Activated T-cell treated with anti-CD3 and anti-CD28 coated beads for 1 hour (primary cell): ENCODE measurements at regions not wholly inside any gene's neighbourhood (a gene's known extent, or its start where the extent isn't known, plus 50 kb on each side); places are given as distances from the start of the nearest gene placed in this dataset.
"Not testable (repeated sequence)": the region's sequence is repeated elsewhere in the genome, so short reads cannot be mapped to it uniquely, and the experiment has no call there.

Experiments
- DNase-seq: peaks from one replicate; pipeline ENCODE4 v3.0.0-alpha.2; 2020; ENCODE audit warnings: low read depth

DNA sequence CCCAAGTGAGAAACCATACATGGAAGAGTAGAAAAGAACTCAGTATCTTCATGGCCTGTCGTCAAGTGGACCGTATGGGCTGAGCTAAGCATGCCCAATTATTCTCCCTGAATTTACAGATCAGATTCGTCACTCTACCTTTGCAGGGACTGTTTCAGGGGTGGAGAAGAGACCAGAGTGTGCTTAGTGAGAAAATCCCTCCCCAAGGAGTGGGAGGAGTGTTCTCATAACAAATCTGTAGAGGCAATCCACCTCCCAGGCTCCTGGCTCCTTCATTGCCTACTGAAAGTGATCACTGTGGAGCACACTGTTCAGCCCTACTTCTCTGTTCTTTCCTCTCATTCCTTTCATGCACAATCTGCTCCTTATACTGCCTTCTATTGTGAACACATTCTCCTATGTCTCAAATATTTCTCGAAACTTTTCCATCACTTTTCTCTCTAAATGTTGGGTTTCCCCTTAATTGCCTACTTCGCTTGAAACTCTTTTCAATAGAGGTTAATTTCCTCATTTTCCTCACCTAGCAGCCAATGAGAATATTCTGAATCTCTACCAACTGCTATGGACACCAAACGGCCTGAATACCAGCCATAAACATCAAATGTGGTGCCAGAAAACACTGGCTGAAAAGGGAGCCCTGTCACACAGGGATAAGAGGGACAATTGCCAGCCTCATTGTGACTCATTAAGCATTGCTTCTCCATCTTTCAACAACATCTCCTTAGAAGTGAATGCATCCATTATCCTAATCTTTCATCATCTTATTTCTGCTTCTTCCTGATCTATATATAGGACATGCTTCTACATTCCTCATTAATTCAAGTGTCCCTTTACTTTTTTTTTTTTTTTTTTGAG lies 398.3 kb downstream of the UTRN start:
- DNase-seq, result no peak

DNA sequence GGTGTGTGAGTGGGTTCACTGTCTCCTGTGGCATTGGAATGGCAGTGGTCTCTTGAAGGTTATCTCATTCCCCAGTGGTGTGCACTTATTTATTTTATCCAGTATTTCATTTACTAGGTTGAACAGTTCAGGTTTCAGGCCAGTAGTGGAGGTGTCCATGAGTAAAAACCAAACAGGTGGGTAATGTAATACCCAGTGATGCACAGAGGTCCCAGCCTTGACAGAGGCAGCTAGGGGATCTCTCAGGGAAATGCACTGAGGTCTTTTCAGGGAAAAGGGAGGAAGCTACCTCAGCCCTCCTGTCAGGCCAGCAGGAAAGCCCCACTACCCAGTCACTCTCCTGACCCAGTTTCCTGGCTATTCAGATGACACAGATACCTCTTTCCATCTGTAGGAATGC lies 403.6 kb downstream of the UTRN start:
- no peak for DNase-seq

DNA sequence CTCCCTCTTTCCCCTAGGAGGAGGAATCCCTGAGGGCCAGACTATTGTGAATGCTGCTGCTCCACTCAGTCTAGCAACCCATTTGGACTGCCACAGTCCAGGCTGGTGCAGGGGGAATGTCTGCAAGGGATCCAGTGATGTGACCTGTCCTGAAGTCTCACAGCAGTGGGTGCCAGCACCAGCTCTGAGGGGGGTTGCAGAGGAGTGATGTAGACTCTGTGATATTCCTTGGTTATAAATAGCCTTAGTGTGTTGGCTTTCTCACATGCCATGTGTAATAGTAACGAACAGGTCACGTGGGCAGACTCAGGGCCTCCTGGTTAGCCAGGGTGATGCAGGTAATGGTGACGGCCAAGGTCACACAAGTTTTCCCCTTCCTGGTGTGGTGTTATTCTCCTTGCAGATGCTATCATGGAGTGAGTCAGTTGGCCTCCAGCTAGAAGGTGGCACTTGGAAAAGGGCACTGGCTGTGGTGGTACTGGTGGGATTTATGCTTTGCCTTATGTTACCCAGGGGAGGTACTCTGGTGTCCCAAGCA lies 404.4 kb downstream of the UTRN start:
- no peak for DNase-seq

DNA sequence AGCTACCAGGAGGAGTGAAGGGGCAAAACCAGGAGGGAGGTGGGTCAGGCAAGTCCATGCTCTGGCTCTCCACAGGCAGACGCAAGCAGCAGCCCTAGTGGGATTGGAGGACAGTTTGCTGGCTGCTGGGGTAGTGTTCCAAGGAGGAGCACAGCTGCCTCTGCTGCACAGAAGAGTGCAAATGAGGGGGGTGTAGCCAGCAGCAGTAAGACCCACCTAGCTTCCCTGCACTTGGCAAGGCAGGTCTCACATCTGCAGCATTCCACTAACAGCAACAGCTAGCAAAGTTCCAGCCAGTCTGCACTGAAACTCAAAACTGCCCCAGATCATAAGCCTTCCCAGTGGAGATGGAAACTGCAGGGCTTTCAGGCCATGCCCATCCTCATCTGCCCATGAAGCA lies 405.0 kb downstream of the UTRN start:
- no peak for DNase-seq

DNA sequence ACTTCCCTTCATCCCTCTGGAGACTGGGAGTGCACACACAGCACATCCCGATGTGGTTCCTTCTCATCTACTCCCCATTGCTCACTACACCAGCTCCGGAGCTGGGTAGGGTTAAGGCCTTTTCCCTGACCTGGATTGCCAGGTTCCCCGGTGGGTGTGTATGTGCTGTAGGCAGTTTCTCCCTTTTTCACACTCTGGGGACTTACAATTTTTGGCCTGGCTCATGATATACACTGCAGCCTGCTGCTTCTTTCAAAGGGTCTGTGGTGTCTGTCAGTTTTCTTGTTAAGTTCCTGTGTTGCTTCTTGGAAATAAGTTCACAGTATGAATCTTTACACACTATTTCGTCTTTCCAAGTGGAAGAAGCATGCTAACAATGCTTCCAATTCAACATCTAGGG lies 405.5 kb downstream of the UTRN start:
- DNase-seq, result no peak

DNA sequence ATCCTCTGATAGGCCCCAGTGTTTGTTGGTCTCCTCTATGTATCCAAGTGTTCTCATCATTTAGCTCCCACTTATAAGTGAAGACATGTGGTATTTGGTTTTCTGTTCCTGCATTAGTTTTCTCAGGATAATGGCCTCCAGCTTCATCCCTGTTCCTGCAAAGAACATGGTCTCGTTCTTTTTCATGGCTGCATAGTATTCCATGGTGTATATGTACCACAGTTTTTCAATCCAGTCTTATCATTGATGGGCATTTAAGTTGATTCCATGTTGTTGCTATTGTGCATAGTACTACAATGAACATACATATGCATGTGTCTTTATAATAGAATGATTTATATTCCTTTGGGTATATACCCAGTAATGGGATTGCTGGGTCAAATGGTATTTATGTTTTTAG lies 406.9 kb downstream of the UTRN start:
- not testable (repeated sequence) for DNase-seq

DNA sequence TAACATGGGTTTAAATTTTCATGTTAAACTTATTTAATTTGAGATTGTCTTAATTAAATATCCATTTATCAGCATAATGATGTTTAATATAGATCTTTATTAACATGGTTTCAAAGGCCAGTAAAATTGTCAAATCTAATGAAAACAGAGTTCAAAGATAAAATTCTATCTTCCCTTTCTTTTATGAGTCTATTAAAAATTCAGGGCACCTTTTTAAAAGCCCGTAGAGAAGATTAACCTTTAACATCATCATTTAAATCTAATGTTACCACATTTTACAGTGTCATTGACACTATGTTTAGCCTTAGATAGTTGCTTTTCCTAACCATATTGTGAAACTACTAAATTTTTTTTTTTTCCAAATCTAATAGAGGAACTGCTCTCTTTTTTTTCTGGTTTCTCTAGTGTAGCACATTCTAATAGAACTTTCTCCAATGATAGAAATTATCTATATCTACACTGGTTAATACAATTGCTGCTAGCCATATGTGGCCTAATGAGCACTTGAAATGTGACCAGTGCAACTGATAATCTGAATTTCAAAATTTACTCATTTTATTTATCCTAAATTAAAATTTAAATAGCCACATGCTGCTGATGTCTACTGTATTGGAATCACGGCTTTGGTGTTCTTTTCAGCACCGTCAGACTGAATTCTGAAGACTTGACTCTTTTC lies 410.9 kb downstream of the UTRN start:
- no peak for DNase-seq

DNA sequence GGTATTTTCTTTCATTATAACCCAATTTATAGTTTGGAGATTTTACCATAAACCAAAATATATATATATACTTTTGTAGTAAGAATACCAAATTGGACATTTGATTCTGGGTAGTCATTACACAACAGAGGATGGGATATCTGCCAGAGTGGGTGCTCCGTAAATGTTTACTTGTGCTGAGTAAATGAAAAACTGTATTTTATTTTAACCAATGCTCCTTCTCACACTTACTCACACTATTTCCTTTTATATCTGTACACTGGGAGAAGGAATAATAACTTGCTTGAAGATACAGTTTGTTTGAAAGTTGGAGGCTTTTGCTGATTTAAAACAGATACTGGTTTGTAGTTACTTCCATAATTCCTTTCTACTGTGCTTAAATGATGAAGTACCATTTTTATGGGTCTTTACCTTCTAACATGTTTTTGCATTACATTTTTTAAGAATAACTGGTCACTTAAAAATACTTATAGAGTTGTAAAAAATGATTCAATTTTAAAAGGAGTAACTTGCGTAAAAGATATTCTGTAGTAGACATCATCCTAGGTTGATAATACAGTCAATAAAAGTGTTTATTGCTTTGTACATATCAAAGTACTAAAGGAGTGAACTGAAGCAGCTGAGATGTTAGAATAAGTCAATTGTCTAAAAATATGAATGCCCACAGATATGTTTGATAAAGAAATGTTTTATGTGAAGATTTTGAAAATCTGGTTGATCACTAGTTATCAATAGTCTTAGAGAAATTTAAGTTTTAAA lies 411.7 kb downstream of the UTRN start:
- DNase-seq, result no peak

DNA sequence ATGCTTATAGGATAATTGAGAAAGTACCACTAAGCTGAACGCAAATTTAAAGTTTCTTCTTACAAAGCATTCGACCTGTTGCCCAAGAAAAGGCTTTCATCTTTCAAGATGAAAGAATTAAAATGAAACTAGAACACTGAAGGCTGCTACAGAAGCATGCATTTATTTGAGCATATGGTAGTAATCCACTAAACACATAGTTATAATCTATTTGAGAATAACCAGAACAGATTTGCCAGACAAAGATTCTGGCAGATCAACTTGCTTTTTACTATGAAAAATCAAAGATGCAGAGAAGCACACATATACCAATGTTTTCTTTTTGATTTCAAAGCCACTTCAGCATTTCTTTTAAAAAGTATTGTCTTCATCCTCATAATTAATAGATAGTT lies 412.2 kb downstream of the UTRN start:
- DNase-seq, result no peak

DNA sequence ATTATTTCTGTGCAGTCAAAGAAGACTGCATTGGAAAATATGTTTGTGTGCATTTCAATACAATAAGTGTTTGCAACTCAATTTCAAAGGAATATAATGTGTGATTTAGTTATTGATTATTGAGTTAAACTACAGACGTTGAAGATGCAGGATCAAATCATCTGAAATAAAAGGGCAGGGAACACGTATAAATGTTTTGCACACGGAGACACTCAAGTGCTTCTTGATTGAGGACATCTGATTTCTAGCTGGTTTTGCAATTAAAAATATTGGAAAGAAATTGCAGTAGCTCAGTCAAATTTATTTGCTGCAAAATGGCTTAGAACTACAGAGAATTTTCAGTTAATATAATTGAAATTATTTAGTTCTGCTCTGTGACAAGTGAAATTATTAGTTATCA lies 412.7 kb downstream of the UTRN start:
- DNase-seq, result no peak

DNA sequence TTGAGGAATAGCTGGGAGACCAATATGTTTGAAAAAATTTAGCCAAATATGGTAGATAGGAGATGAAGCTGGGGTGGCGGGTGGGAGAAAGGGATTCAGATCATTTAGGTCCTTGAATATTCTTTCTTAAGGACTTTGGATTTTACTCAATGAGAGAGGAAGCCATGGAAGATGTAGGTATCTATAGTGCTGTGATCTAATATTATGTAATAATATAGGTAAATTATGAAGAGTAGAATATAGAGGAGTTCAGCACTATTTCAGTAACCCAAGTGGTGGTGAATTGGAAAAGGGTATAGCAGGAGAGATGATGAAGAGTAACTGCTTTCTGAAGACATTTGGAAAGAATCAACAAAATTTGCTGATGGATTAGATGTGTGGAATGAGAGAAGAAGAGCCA lies 417.6 kb downstream of the UTRN start:
- DNase-seq, result no peak

DNA sequence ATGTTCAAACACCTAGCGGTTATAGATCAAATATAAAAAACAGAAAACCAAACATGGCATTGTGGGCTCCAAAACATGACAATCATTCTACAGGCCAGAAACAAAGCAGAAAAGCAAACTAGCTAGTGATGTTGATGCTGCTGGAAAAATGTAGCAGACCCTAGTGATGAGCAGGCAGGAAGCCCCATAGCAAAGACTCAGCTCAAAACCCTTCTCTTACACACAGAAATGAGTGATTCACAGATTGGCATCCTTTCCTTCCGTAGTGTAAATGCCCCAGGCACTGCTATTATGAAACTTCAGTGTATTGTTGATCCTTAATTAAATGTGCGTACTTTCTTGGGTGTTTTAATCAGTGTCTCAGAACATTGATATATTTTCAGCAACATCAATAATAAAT lies 425.1 kb downstream of the UTRN start:
- no peak for DNase-seq

DNA sequence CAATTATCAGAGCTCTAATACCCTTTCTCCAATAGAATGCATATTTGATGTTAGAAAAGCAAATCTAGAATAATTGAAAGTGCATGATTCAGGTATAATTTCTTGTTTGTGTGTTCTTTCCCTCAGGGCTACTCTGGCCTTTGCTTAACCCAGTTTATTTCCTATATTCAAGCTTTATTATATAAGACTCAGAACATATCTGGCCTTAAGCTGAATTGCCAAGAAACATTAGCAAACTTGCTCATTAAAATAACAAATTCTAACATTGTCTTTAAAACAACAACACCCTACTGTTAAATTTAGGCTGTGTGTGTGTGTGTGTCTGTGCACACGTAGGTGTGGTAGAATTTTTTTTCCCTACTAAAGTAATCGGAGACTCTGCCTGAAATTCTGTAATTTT lies 426.5 kb downstream of the UTRN start:
- no peak for DNase-seq

DNA sequence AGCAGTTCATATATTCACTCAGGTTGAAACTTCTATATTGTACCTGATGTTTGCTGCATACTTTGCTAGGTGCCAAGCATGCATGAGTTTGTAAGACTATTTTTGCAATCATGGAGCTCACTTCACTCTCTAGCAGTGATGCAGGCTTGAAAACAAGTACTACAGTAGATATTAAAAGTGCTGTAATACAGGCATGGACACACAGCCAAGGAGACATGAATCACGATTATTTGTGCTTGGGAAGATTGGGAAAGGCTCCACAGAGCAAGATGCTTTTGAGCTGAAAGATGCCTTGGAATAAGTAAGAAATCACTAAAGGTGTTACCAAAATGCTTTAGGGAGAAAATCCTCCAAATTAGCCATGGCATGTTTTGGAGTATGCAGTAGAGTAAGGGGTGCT lies 427.4 kb downstream of the UTRN start:
- no peak for DNase-seq

DNA sequence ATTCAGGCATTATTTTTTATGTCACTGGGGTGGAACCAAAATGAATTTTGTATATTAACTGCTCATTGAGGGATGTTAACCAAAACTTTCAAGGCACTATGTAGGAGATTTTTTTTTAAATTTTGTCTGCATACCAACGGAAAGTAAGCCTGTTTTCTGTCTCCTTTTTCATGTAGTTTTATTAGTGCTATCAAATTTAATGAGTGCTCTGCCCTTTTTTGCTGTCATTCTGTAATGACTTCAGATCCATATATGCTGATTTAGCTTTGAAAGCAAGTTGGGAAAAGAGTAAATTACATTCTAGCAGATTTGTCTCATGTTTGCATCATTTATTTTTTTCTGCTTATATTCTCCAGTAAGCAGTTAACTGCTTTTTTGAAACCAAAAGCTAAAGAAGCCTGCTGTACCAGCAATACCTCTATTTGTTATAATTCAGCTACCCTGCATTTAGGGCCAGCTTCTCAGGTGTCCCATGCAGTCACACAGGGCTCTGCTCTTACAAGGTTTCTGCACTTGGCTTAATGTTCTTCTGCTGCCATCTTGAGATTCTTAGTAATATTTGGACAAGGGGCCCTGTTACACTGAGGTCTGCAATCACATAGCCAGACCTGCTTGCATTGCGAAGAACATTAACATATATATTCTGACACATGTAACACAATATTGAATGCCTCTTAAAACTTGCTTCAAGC lies 429.0 kb downstream of the UTRN start:
- no peak for DNase-seq

DNA sequence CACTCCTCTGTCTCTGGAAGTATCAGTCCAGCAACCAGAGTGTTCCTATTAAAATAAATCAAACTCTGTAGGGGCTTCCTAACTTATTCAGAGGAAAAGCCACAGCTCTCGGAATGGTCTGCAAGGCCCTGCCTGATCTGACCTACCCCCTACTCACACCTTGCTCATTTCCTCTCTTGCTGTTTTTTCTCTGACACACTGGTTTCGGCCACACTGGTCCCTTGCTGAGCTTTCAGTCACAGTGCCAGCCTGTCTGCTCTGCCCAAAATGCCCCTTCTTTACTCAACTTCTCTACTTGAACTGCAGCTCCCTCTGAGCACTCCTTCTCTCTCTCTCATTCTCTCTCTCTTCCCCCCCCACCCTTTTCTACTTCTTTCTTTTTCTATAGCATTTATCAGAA lies 430.2 kb downstream of the UTRN start:
- no peak for DNase-seq

DNA sequence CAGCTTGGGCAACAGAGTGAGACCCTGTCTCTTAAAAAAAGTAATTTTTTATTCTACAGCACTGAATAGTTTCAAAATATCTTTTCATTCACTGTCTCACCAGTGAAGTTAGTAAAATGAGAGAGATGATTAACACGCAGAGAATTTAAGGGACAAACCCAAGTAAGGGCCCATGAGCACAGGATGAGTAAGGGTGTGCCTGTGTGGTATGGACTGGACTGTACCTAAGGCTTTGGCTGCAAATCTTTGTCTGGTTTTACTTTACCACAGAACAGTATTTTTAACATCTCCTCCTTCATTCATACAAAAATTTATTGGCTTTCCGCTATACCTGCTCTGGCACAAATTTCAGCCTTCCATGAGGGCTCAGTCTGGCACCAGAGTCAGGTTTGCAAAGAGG lies 433.3 kb downstream of the UTRN start:
- no peak for DNase-seq

DNA sequence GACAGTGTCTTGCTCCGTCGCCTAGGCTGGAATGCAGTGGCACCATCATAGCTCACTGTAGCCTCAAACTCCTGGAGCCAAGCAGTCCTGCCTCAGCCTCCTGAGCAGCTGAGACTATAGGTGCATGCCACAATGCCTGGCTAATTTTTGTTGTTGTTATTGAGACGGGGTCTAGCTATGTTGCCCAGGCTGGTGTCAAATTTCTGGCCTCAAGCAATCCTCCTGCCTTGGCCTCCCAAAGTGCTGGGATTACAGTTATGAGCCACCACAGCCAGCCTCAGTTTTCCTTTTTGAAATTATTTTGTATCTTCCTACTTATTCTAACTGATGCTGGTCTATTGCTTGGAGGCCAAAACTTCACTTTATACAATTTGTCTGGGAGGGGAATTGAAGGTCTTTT lies 436.1 kb downstream of the UTRN start:
- DNase-seq, result no peak

DNA sequence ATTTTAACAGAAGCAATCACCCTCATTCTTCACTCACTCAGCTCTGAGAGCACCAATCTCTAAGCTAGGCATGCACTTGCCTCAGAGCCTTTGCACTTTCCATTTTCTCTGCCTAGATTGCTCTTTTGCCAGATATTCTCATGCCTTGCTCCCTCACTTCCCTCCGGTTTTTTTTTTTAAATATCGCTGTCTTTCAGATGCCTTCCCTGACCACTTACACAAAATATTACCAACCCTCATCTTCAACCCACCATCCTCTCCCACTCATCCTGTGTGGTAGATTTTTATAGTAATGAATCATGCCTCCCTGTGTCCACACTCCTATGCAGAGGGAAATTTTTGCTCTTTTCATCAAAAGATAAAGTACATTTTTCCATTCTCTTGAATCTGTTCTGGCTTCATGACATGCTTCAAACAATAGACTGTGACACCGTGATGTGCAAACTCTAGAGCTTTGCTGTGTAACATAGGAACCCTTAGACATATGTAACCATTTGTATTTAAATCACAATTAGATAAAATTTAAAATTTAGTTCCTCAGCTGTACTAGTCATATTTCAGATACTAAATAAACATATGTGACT lies 437.1 kb downstream of the UTRN start:
- no peak for DNase-seq

DNA sequence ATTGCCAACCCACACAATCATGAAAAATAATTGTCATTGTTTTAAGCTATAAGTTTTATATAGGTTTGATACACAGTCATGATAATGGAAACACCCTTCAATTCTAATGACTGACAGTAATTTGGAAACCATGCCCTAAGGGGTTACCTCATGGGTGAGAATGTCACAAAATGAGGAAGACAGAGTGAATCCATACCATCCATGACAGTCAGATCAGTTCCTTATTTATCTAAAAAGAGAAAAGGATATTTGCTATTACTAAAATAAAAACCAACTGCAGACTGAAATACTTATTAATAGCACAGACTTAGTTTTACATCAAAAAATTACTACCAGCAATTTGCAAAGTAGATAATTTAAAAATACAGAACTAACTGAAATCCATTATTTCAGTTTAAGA lies 437.8 kb downstream of the UTRN start:
- no peak for DNase-seq

DNA sequence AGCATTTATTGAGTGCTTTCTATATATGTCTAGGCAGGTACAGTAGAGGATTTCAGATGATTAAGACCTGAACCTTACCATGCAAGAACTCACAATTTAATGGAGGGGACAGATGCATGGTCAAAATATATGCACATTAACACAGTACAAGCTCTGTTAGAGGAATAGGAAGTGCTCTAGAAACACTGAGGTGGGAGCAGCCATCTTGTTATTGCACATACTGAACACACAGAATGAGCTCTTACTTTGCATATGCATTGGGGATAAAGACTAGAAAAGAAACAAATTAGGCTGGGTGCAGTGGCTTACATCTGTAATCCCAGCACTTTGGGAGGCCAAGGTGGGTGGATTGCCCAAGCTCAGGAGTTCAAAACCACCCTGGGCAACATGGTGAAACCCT lies 438.3 kb downstream of the UTRN start:
- DNase-seq, result no peak

DNA sequence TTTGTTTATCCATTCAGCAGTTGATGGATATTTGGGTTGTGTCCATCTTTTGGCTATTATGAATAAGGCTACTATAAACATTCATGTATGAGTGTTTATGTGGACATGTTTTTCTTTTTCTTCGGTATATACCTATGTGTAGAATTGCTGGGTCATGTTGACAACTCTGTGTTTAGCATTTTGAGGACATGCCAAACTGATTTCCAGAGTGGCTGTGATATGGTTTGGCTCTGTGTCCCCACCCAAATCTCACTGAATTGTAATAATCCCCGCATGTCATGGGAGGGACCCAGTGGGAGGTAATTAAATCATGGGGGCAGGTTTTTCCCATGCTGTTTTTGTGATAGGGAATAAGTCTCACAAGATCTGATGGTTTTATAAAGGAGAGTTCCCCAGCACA lies 439.7 kb downstream of the UTRN start:
- no peak for DNase-seq
